Upper lobe of left lung (tissue), 4 donors: ENCODE measurements at regions not wholly inside any gene's neighbourhood (a gene's known extent, or its start where the extent isn't known, plus 50 kb on each side); places are given as distances from the start of the nearest gene placed in this dataset.

ENCODE experiments used
- CTCF ChIP-seq, 6 experiments: fragments of 450-650 bp in 4 of 6; fragments of 200-600 bp in 2 of 6; sonication (generic) in 2 of 6; IDR thresholded peaks; one replicate each; pipeline ENCODE4 v1.5.1; 2016 to 2019; ENCODE audit warnings: antibody characterized with exemption in 6 of 6
- EP300 ChIP-seq, 4 donors: sonication (generic); formaldehyde crosslinking; IDR thresholded peaks; one replicate each; pipeline ENCODE4 v1.5.1; 2017; ENCODE audit warnings: antibody characterized with exemption in 4 of 4, control low read depth in 2 of 4
- POLR2AphosphoS5 ChIP-seq, 2 donors: sonication (generic); formaldehyde crosslinking; IDR thresholded peaks; one replicate each; pipeline ENCODE4 v1.5.1; 2017; ENCODE audit warnings: antibody characterized with exemption in 2 of 2

- TF ChIP-seq CTCF (IDR thresholded peaks at IDR 0.05) (no peak), EP300 (IDR thresholded peaks at IDR 0.05) (no peak), POLR2AphosphoS5 (IDR thresholded peaks at IDR 0.05) (no peak)
Measured at GRCh38 chr7:115116773-115117715, 195.2 kb downstream of the MDFIC start.
